Activated B cell treated with CpG ODN at 0.5 μM for 24 hours (primary cell): ENCODE measurements at regions not wholly inside any gene's neighbourhood (a gene's known extent, or its start where the extent isn't known, plus 50 kb on each side); places are given as distances from the start of the nearest gene placed in this dataset.

ENCODE experiments used
- ATAC-seq: fragments of 200-7000 bp; cut with Tn5 transposase; one replicate; pipeline ENCODE4 v1.10.0; 2021; ENCODE audit warnings: low read depth, mild to moderate bottlenecking, moderate library complexity
- CTCF ChIA-PET: fragments of 350-600 bp; sonication (Branson Sonifier 250); formaldehyde crosslinking; loops from one replicate; lab custom pipeline; 2021; ENCODE audit warnings: antibody characterized with exemption; lab: Charles Lee
- POLR2A ChIA-PET: fragments of 350-600 bp; sonication (Branson Sonifier 250); formaldehyde crosslinking; loops from one replicate; lab custom pipeline; 2021; ENCODE audit warnings: antibody characterized with exemption; lab: Charles Lee
- DNase-seq: peaks from one replicate; pipeline ENCODE4 v3.0.0; 2022
- H3K27ac Mint-ChIP-seq: one replicate; pipeline ENCODE4 v1.8.0; 2020; ENCODE audit warnings: mixed read lengths
- H3K27me3 Mint-ChIP-seq: one replicate; pipeline ENCODE4 v1.8.0; 2021; ENCODE audit warnings: mixed read lengths
- H3K36me3 Mint-ChIP-seq: one replicate; pipeline ENCODE4 v1.8.0; 2021; ENCODE audit warnings: low read depth, mixed read lengths
- H3K4me1 Mint-ChIP-seq: one replicate; pipeline ENCODE4 v1.8.0; 2021; ENCODE audit warnings: mixed read lengths
- H3K4me3 Mint-ChIP-seq: one replicate; pipeline ENCODE4 v1.8.0; 2020; ENCODE audit warnings: mild to moderate bottlenecking, mixed read lengths
- H3K9me3 Mint-ChIP-seq: one replicate; pipeline ENCODE4 v1.8.0; 2020; ENCODE audit warnings: mixed read lengths
- CTCF ChIP-seq: fragments of 200-600 bp; IDR thresholded peaks from one replicate; pipeline ENCODE4 v1.8.0; 2022; ENCODE audit warnings: antibody characterized with exemption, mild to moderate bottlenecking
- intact Hi-C: fragments of 100-400 bp; cut with micrococcal nuclease; formaldehyde crosslinking; loops from one replicate; pipeline ENCODE4 v1.15.1; 2024

- Mint-ChIP-seq H3K27ac (no peak overlapping the region), H3K27me3 (peaks cover 21% of the 10 kb centered on the region), H3K9me3 (no peaks in the 10 kb centered on the region), H3K4me1 (peaks cover 12% of the 10 kb centered on the region), H3K36me3 (no peaks in the 10 kb centered on the region), H3K4me3 (no peak overlapping the region)
- intact Hi-C loops: loop anchor here (2.0 kb wide), 1 partner anchor 14 kb away; no protein-coding TSS in a partner anchor
- no peak for TF ChIP-seq CTCF
- POLR2A ChIA-PET: no interaction called here
- ATAC-seq (no peak), DNase-seq (no peak)
- CTCF ChIA-PET: no interaction called here
Observed at GRCh38 chr6:11900662-11901598, 111.2 kb upstream of the HIVEP1 start.

- H3K27me3 Mint-ChIP-seq: peaks cover 17% of the 10 kb centered on the region
- ATAC-seq (no peak), DNase-seq (no peak)
- intact Hi-C loops: loop anchor here (2.0 kb wide), 1 partner anchor 13 kb away; no protein-coding TSS in a partner anchor
- no peak overlapping the region for H3K4me3 Mint-ChIP-seq
- CTCF ChIA-PET: no interaction called here
- peaks cover 12% of the 10 kb centered on the region for H3K4me1 Mint-ChIP-seq
- no peaks in the 10 kb centered on the region for H3K9me3 Mint-ChIP-seq
- no peak overlapping the region for H3K27ac Mint-ChIP-seq
- no peaks in the 10 kb centered on the region for H3K36me3 Mint-ChIP-seq
- POLR2A ChIA-PET: no interaction called here
- TF ChIP-seq CTCF: no peak
Observed at GRCh38 chr6:11899645-11900044, 112.5 kb upstream of the HIVEP1 start.

GRCh38 chr6:11894212-11894611 lies 115.6 kb upstream of the ADTRP start:
- H3K9me3 Mint-ChIP-seq: no peaks in the 10 kb centered on the region
- ATAC-seq (no peak), DNase-seq (no peak)
- no peak for TF ChIP-seq CTCF
- H3K4me3 Mint-ChIP-seq: no peak overlapping the region
- POLR2A ChIA-PET: no interaction called here
- H3K36me3 Mint-ChIP-seq: no peaks in the 10 kb centered on the region
- H3K27ac Mint-ChIP-seq: no peak overlapping the region
- CTCF ChIA-PET: no interaction called here
- intact Hi-C loops: no loop called here
- peaks cover 4% of the 10 kb centered on the region for H3K4me1 Mint-ChIP-seq
- no peaks in the 10 kb centered on the region for H3K27me3 Mint-ChIP-seq

- Mint-ChIP-seq H3K36me3 (no peaks in the 10 kb centered on the region), H3K27me3 (no peaks in the 10 kb centered on the region), H3K27ac (no peak overlapping the region), H3K9me3 (no peaks in the 10 kb centered on the region), H3K4me1 (peaks cover 2% of the 10 kb centered on the region), H3K4me3 (no peak overlapping the region)
- DNase-seq (no peak), ATAC-seq (no peak)
- ChIA-PET CTCF (no interaction called here), POLR2A (no interaction called here)
- TF ChIP-seq CTCF: no peak
- intact Hi-C loops: no loop called here
Observed at GRCh38 chr6:11891547-11891946, 112.9 kb upstream of the ADTRP start.

GRCh38 chr6:11890849-11891248 lies 112.2 kb upstream of the ADTRP start:
- Mint-ChIP-seq H3K4me3 (no peak overlapping the region), H3K27me3 (no peaks in the 10 kb centered on the region), H3K27ac (no peak overlapping the region), H3K9me3 (no peaks in the 10 kb centered on the region), H3K4me1 (no peaks in the 10 kb centered on the region), H3K36me3 (no peaks in the 10 kb centered on the region)
- intact Hi-C loops: no loop called here
- POLR2A ChIA-PET: no interaction called here
- ATAC-seq (no peak), DNase-seq (no peak)
- no peak for TF ChIP-seq CTCF
- CTCF ChIA-PET: no interaction called here
